Breast epithelium (tissue), 3 donors: ENCODE measurements at regions not wholly inside any gene's neighbourhood (a gene's known extent, or its start where the extent isn't known, plus 50 kb on each side); places are given as distances from the start of the nearest gene placed in this dataset.

ENCODE experiments used
- POLR2A ChIP-seq: fragments of 450-650 bp; IDR thresholded peaks from one replicate; pipeline ENCODE4 v1.6.1; 2016; ENCODE audit warnings: antibody characterized with exemption, mild to moderate bottlenecking, moderate library complexity
- TF ChIP-seq, protein P1 (sequence below), 3 donors: fragments of 450-650 bp; IDR thresholded peaks; one replicate each; pipeline ENCODE4 v1.5.1; 2016 to 2017; ENCODE audit warnings: antibody characterized with exemption in 3 of 3, mild to moderate bottlenecking in 3 of 3, moderate library complexity in 3 of 3

DNA sequence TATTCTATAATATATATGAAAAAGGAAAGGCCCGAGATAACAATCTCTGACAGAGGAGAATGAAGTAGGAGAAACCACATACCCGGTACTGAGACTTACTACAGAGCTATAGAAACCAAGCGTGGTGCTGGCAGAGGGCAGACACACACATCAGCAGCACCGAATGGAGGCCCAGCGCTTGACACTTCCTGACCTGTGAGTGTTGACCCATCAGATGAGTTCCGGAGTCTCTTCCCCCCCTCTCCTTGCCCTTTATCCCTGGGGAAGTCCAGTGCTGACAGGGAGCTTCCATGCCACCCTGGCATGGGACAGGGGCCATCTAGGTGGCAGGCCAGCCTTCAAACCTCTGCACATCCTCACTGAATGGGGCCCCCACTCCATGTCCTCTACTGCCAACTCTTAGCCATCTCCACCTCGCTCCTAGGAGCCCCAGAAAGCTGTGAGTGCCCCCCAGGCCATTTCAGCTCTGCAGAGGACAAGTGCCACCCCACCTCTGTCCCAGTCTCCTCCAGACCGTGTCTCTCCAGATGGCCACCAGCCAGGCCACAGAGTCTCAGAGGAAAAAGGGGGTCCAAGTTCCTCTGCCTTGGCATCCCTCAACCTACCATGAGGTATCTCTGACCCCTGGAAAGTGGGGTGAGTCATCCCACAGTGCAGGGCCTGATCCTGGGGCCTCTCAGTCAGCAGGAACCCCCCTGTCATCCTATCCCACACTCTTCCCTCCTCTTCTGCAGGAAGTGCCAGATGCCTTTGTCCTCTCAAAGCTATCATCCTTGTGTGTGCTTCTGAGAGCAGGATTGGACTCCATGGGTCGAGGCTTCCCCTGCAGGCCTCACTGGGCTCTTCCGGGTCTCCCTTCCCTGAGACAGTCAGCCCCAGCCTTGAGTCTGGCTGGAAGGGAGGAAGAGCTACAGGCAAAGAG, 116.5 kb upstream of the ALDH1A3 start:
- TF ChIP-seq POLR2A = no peak
- TF ChIP-seq, protein P1, sequence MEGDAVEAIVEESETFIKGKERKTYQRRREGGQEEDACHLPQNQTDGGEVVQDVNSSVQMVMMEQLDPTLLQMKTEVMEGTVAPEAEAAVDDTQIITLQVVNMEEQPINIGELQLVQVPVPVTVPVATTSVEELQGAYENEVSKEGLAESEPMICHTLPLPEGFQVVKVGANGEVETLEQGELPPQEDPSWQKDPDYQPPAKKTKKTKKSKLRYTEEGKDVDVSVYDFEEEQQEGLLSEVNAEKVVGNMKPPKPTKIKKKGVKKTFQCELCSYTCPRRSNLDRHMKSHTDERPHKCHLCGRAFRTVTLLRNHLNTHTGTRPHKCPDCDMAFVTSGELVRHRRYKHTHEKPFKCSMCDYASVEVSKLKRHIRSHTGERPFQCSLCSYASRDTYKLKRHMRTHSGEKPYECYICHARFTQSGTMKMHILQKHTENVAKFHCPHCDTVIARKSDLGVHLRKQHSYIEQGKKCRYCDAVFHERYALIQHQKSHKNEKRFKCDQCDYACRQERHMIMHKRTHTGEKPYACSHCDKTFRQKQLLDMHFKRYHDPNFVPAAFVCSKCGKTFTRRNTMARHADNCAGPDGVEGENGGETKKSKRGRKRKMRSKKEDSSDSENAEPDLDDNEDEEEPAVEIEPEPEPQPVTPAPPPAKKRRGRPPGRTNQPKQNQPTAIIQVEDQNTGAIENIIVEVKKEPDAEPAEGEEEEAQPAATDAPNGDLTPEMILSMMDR (IDR thresholded peaks at IDR 0.05) = no peak
